Left forelimb (tissue), 1 donor: ENCODE measurements at regions not wholly inside any gene's neighbourhood (a gene's known extent, or its start where the extent isn't known, plus 50 kb on each side); places are given as distances from the start of the nearest gene placed in this dataset.
"Not testable (repeated sequence)": the region's sequence is repeated elsewhere in the genome, so short reads cannot be mapped to it uniquely, and the experiment has no call there.

Experiments
- DNase-seq: peaks from one replicate; pipeline ENCODE4 v3.0.0-alpha.2; 2018; ENCODE audit warnings: low spot score

- DNase-seq: not testable (repeated sequence)
Observed at GRCh38 chr1:83239568-83239967, 759.4 kb downstream of the TTLL7 start.

GRCh38 chr1:83238654-83239053 lies 760.3 kb downstream of the TTLL7 start:
- not testable (repeated sequence) for DNase-seq

GRCh38 chr1:83219788-83220187 lies 779.1 kb downstream of the TTLL7 start:
- not testable (repeated sequence) for DNase-seq

- DNase-seq: not testable (repeated sequence)
Observed at GRCh38 chr1:83218036-83218716, 780.8 kb downstream of the TTLL7 start.

GRCh38 chr1:83214317-83214716 lies 784.6 kb downstream of the TTLL7 start:
- DNase-seq: not testable (repeated sequence)

GRCh38 chr1:83213648-83214047 lies 785.3 kb downstream of the TTLL7 start:
- not testable (repeated sequence) for DNase-seq

- not testable (repeated sequence) for DNase-seq
Observed at GRCh38 chr1:83212033-83212432, 786.9 kb downstream of the TTLL7 start.

- DNase-seq: not testable (repeated sequence)
Observed at GRCh38 chr1:83208540-83208939, 790.4 kb downstream of the TTLL7 start.

GRCh38 chr1:83194610-83195009 lies 804.3 kb downstream of the TTLL7 start:
- not testable (repeated sequence) for DNase-seq

- DNase-seq: not testable (repeated sequence)
Observed at GRCh38 chr1:83182033-83182728, 816.8 kb downstream of the TTLL7 start.

- DNase-seq: not testable (repeated sequence)
Observed at GRCh38 chr1:83180621-83181020, 818.3 kb downstream of the TTLL7 start.

- DNase-seq: not testable (repeated sequence)
Observed at GRCh38 chr1:83167634-83168033, 831.3 kb downstream of the TTLL7 start.

- DNase-seq: not testable (repeated sequence)
Observed at GRCh38 chr1:83163879-83164475, 835.0 kb downstream of the TTLL7 start.

- DNase-seq: not testable (repeated sequence)
Observed at GRCh38 chr1:83158924-83159323, 840.0 kb downstream of the TTLL7 start.

- DNase-seq: not testable (repeated sequence)
Observed at GRCh38 chr1:83154306-83154705, 844.6 kb downstream of the TTLL7 start.

GRCh38 chr1:83151167-83151898 lies 847.6 kb downstream of the TTLL7 start:
- DNase-seq: not testable (repeated sequence)

- not testable (repeated sequence) for DNase-seq
Observed at GRCh38 chr1:83150479-83150878, 848.5 kb downstream of the TTLL7 start.

GRCh38 chr1:83145820-83146219 lies 853.1 kb downstream of the TTLL7 start:
- DNase-seq: not testable (repeated sequence)

- DNase-seq: not testable (repeated sequence)
Observed at GRCh38 chr1:83142802-83143201, 856.1 kb downstream of the TTLL7 start.

GRCh38 chr1:83135524-83136157 lies 863.3 kb downstream of the TTLL7 start:
- not testable (repeated sequence) for DNase-seq

GRCh38 chr1:83134322-83135014 lies 864.5 kb downstream of the TTLL7 start:
- not testable (repeated sequence) for DNase-seq
